DOHH2 (cell line): ENCODE measurements at regions not wholly inside any gene's neighbourhood (a gene's known extent, or its start where the extent isn't known, plus 50 kb on each side); places are given as distances from the start of the nearest gene placed in this dataset.

Experiments used
- H3F3A ChIP-seq: fragments of 200-600 bp; sonication (generic), shearing (Covaris generic); 2 replicates; pipeline ENCODE4 v1.6.0; 2016; ENCODE audit warnings: antibody characterized with exemption, mild to moderate bottlenecking; ENCODE audit not compliant: control insufficient read depth, insufficient read depth
- H3K27ac ChIP-seq: fragments of 200-600 bp; sonication (generic); 2 replicates; pipeline ENCODE4 v1.5.1; 2014; ENCODE audit warnings: low read depth, mild to moderate bottlenecking, low read length, moderate library complexity
- H3K27me3 ChIP-seq: fragments of 200-600 bp; sonication (generic); 2 replicates; pipeline ENCODE4 v1.6.1; 2014; ENCODE audit warnings: mild to moderate bottlenecking, low read length, mixed read lengths; ENCODE audit not compliant: control insufficient read depth
- H3K36me3 ChIP-seq: fragments of 200-600 bp; sonication (generic); 2 replicates; pipeline ENCODE4 v1.6.1; 2014; ENCODE audit warnings: mild to moderate bottlenecking, low read length, moderate library complexity, mixed read lengths; ENCODE audit not compliant: control insufficient read depth
- H3K4me1 ChIP-seq: fragments of 200-600 bp; sonication (generic); 2 replicates; pipeline ENCODE4 v1.6.1; 2014; ENCODE audit warnings: mild to moderate bottlenecking, low read length, mixed read lengths; ENCODE audit not compliant: control insufficient read depth
- H3K4me2 ChIP-seq: fragments of 200-600 bp; sonication (generic); 2 replicates; pipeline ENCODE4 v1.6.0; 2014; ENCODE audit warnings: mild to moderate bottlenecking, low read length, moderate library complexity
- H3K4me3 ChIP-seq: fragments of 200-600 bp; sonication (generic); 2 replicates; pipeline ENCODE4 v1.5.1; 2014; ENCODE audit warnings: mild to moderate bottlenecking, low read length, mixed read lengths
- H3K79me2 ChIP-seq: fragments of 200-600 bp; sonication (generic); 2 replicates; pipeline ENCODE4 v1.6.1; 2014; ENCODE audit warnings: mild to moderate bottlenecking, low read length, mixed read lengths; ENCODE audit not compliant: control insufficient read depth
- H3K9me2 ChIP-seq: fragments of 200-600 bp; sonication (generic); replicated peaks from 2 replicates; pipeline ENCODE4 v1.6.1; 2014; ENCODE audit warnings: mild to moderate bottlenecking, low read length, mixed read lengths; ENCODE audit not compliant: control insufficient read depth
- H3K9me3 ChIP-seq: fragments of 200-600 bp; sonication (generic); 2 replicates; pipeline ENCODE4 v1.6.1; 2014; ENCODE audit warnings: antibody characterized with exemption, low read length, mixed read lengths; ENCODE audit not compliant: control insufficient read depth, insufficient read depth
- H4K20me1 ChIP-seq: fragments of 200-600 bp; sonication (generic); 2 replicates; pipeline ENCODE4 v1.6.0; 2014; ENCODE audit warnings: low read depth, mild to moderate bottlenecking, antibody characterized with exemption, low read length, moderate library complexity; ENCODE audit not compliant: control insufficient read depth, insufficient read depth
- EZH2phosphoT487 ChIP-seq: fragments of 200-600 bp; sonication (generic); IDR thresholded peaks from 2 replicates; pipeline ENCODE4 v1.6.1; 2017; ENCODE audit warnings: borderline replicate concordance, mild to moderate bottlenecking, antibody characterized with exemption, low read length, moderate library complexity, mixed read lengths
- TF ChIP-seq, protein P1 (sequence below): fragments of 200-600 bp; sonication (generic); IDR thresholded peaks from one replicate; pipeline ENCODE4 v1.5.1; 2014; ENCODE audit warnings: antibody characterized with exemption, mild to moderate bottlenecking, low read depth, low read length; ENCODE audit not compliant: poor library complexity, severe bottlenecking

DNA sequence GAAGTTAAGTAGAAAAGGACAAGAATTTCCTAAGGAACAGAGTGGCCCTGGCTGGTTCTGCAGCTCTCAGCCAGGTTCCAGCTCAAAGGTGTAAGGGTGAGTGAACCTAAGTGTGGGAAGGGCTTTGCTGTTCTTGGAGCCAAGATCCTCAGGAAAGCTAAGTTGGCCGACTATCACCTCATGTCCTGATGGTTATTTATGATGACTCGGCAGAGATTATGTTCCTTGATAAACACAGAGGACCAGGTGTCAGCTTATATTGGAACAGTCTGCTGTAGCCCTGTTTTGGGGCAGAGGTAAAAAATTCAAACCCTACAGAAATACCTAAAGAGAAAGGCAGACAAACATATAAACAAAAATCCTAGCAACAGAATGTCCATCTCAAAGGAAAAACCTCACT, 128.5 kb downstream of the TBX3 start:
- H3K9me2 ChIP-seq: no peaks in the 10 kb centered on the region
- H3K9me3 ChIP-seq: no peaks in the 10 kb centered on the region
- no peak overlapping the region for H3K27ac ChIP-seq
- H3K4me2 ChIP-seq: no peak overlapping the region
- peaks cover 4% of the 10 kb centered on the region; the same call in 1 of the 2 replicates for H3K27me3 ChIP-seq
- no peaks in the 10 kb centered on the region for H3F3A ChIP-seq
- TF ChIP-seq EZH2phosphoT487: no peak
- TF ChIP-seq, protein P1, sequence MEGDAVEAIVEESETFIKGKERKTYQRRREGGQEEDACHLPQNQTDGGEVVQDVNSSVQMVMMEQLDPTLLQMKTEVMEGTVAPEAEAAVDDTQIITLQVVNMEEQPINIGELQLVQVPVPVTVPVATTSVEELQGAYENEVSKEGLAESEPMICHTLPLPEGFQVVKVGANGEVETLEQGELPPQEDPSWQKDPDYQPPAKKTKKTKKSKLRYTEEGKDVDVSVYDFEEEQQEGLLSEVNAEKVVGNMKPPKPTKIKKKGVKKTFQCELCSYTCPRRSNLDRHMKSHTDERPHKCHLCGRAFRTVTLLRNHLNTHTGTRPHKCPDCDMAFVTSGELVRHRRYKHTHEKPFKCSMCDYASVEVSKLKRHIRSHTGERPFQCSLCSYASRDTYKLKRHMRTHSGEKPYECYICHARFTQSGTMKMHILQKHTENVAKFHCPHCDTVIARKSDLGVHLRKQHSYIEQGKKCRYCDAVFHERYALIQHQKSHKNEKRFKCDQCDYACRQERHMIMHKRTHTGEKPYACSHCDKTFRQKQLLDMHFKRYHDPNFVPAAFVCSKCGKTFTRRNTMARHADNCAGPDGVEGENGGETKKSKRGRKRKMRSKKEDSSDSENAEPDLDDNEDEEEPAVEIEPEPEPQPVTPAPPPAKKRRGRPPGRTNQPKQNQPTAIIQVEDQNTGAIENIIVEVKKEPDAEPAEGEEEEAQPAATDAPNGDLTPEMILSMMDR: no peak
- H3K79me2 ChIP-seq: no peaks in the 10 kb centered on the region
- H3K4me1 ChIP-seq: no peaks in the 10 kb centered on the region
- H3K36me3 ChIP-seq: no peaks in the 10 kb centered on the region
- no peak overlapping the region for H3K4me3 ChIP-seq
- no peaks in the 10 kb centered on the region for H4K20me1 ChIP-seq

DNA sequence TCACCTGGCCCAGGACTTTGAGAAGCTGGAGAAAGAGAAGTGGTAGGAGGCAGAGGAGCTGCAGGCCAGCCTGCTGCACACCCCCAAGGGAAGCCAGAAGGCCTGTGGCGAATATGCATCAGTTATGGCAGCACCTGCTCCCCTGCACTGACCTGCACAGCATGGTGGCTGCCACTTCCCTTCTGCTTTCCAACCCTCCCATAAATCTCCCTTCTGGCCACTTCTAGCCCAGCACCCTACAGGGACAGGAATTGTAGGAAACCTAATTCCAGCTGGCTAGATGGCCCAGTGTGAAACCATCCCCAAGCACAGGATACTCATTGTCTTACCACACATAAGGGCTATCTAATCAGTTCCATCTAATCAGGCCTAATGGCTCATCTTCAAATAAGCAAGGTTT, 136.3 kb downstream of the TBX3 start:
- Histone ChIP-seq H3K36me3 (no peaks in the 10 kb centered on the region), H4K20me1 (no peaks in the 10 kb centered on the region), H3K9me2 (no peaks in the 10 kb centered on the region), H3K4me3 (no peak overlapping the region), H3K27ac (no peak overlapping the region), H3K4me1 (no peaks in the 10 kb centered on the region), H3K9me3 (no peaks in the 10 kb centered on the region), H3F3A (no peaks in the 10 kb centered on the region), H3K4me2 (no peak overlapping the region), H3K27me3 (no peaks in the 10 kb centered on the region), H3K79me2 (no peaks in the 10 kb centered on the region)
- TF ChIP-seq, protein P1: no peak
- no peak for TF ChIP-seq EZH2phosphoT487

DNA sequence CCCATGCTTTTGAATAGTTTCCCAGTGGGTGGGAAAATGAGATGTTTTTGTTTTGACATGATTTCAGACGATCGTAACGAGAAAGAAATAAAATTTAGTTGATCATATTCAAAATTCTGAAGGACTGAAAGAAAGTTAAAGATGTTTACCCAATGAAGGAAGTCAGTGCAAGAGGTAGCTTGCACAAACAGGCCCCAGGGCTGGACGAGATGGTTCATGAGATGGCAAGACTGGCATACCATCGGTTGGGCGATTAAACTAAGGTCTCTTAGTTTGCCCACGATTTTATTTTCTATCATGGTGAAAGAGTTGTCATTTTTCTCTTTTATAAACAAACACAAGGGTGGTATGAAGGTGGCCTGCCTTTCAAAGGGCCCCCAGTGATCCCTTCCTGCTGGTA, 124.5 kb upstream of the TBX5 start:
- Histone ChIP-seq H3K4me2 (no peak overlapping the region), H3K4me1 (no peaks in the 10 kb centered on the region)

More for the DNA sequence above, 124.5 kb upstream of the TBX5 start:
- TF ChIP-seq EZH2phosphoT487: no peak
- TF ChIP-seq, protein P1: no peak
- H3K9me3 ChIP-seq: no peaks in the 10 kb centered on the region
- H3K9me2 ChIP-seq: no peaks in the 10 kb centered on the region
- no peaks in the 10 kb centered on the region for H3F3A ChIP-seq
- no peak overlapping the region for H3K27ac ChIP-seq
- H3K27me3 ChIP-seq: no peaks in the 10 kb centered on the region
- H4K20me1 ChIP-seq: no peaks in the 10 kb centered on the region
- no peak overlapping the region for H3K4me3 ChIP-seq
- no peaks in the 10 kb centered on the region for H3K79me2 ChIP-seq
- H3K36me3 ChIP-seq: no peaks in the 10 kb centered on the region
